ENCODE measurements at regions not wholly inside any gene's neighbourhood (a gene's known extent, or its start where the extent isn't known, plus 50 kb on each side); places are given as distances from the start of the nearest gene placed in this dataset.

GRCh38 chr9:96020300-96020791 lies 144.9 kb downstream of the ERCC6L2 start:
- TF ChIP-seq CTCF (IDR thresholded peaks at IDR 0.05) (no peak), POLR2A (IDR thresholded peaks at IDR 0.05) (no peak)
